CD8-positive, alpha-beta memory T cell (primary cell): ENCODE measurements at regions not wholly inside any gene's neighbourhood (a gene's known extent, or its start where the extent isn't known, plus 50 kb on each side); places are given as distances from the start of the nearest gene placed in this dataset.

Experiments
- CTCF ChIA-PET: fragments of 350-600 bp; sonication (Branson Sonifier 250); formaldehyde crosslinking; loops from one replicate; lab custom pipeline; 2021; ENCODE audit warnings: antibody characterized with exemption; lab: Charles Lee
- POLR2A ChIA-PET: fragments of 350-600 bp; sonication (Branson Sonifier 250); formaldehyde crosslinking; loops from one replicate; lab custom pipeline; 2021; ENCODE audit warnings: antibody characterized with exemption; lab: Charles Lee
- DNase-seq, 5 donors: peaks; one replicate each; pipeline versions ENCODE4 v3.0.0 to v3.0.0-alpha.2; 2020 to 2022; ENCODE audit warnings: mixed read lengths in 1 of 5
- H3K27ac ChIP-seq: one replicate; pipeline ENCODE4 v1.7.0; 2013; ENCODE audit warnings: low read depth, mild to moderate bottlenecking, low read length, moderate library complexity
- H3K27me3 ChIP-seq: 2 replicates; pipeline ENCODE4 v1.7.0; 2013; ENCODE audit warnings: low read length, mild to moderate bottlenecking; ENCODE audit not compliant: insufficient read depth, poor library complexity, severe bottlenecking
- H3K36me3 ChIP-seq: 2 replicates; pipeline ENCODE4 v1.7.0; 2013; ENCODE audit warnings: mild to moderate bottlenecking, low read length, moderate library complexity; ENCODE audit not compliant: insufficient read depth
- H3K4me1 ChIP-seq: 2 replicates; pipeline ENCODE4 v1.7.0; 2013; ENCODE audit warnings: mild to moderate bottlenecking, low read length, moderate library complexity; ENCODE audit not compliant: insufficient read depth
- H3K4me3 ChIP-seq: 2 replicates; pipeline ENCODE4 v1.7.0; 2013; ENCODE audit warnings: mild to moderate bottlenecking, low read length
- H3K9me3 ChIP-seq: 2 replicates; pipeline ENCODE4 v1.7.0; 2013; ENCODE audit warnings: mild to moderate bottlenecking, low read length
- H3K27ac Mint-ChIP-seq, 8 donors: one replicate each; pipeline ENCODE4 v1.8.0; 2020 to 2021; ENCODE audit warnings: mixed read lengths in 8 of 8, mild to moderate bottlenecking in 6 of 8, inconsistent platforms in 3 of 8, moderate library complexity in 3 of 8
- H3K27me3 Mint-ChIP-seq, 2 donors: one replicate each; pipeline ENCODE4 v1.8.0; 2020 to 2021; ENCODE audit warnings: mixed read lengths in 2 of 2, mild to moderate bottlenecking in 1 of 2, moderate library complexity in 1 of 2
- H3K36me3 Mint-ChIP-seq, 3 donors: one replicate each; pipeline ENCODE4 v1.8.0; 2020 to 2021; ENCODE audit warnings: mixed read lengths in 3 of 3, inconsistent platforms in 1 of 3, mild to moderate bottlenecking in 1 of 3
- H3K4me1 Mint-ChIP-seq, 3 donors: one replicate each; pipeline ENCODE4 v1.8.0; 2020 to 2021; ENCODE audit warnings: mixed read lengths in 3 of 3, inconsistent platforms in 1 of 3, mild to moderate bottlenecking in 1 of 3
- H3K4me3 Mint-ChIP-seq, 7 donors: one replicate each; pipeline ENCODE4 v1.8.0; 2020 to 2021; ENCODE audit warnings: mixed read lengths in 7 of 7, mild to moderate bottlenecking in 6 of 7, moderate library complexity in 4 of 7, inconsistent platforms in 2 of 7
- H3K9me3 Mint-ChIP-seq, 5 donors: one replicate each; pipeline ENCODE4 v1.8.0; 2020 to 2022; ENCODE audit warnings: mixed read lengths in 5 of 5, mild to moderate bottlenecking in 3 of 5, moderate library complexity in 2 of 5, inconsistent platforms in 1 of 5

DNA sequence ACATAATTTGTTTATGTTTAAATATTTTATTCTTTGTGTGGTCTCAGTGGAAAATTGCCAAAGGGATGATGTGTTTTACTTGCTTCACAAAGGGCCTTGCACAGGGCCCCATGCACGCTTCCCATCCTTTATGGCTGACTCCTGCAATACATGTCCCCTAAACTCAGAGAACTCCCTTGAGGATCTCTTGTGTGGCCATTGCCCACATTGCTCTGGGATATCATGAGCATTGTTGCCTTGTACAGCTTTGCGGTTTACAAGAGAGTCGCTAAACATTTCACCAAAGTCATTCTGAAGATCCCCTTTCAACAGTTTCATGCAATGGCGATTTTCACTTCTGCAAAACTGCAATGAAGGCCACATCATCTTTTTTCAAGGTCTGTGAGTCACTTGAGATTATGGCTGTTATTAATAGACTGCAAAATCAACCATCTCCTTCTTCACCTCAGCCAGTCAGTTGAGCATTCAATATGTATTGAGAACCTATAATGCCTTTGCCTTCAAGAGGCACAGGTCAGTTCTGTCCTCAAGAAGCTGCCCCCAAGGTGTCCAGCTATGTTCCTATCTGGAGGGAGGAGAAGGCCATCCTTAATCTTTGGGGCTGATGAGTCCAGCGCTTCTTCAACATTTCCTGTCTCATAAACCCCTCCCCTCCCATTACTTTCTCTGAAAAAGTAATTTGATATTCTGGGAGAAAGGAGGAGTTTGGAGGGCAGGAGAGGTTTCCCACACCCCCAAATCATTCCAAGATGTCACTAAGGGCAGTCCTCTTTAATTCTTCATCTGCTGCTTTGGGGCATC lies 108.1 kb downstream of the CCDC71L start:
- no peaks in the 10 kb centered on the region for H3K4me1 Mint-ChIP-seq
- peaks cover 0 to 6% (median 0%) of the 10 kb centered on the region in 5 donors for H3K9me3 Mint-ChIP-seq
- no peaks in the 10 kb centered on the region for H3K36me3 ChIP-seq
- H3K36me3 Mint-ChIP-seq, result peaks cover 0 to 8% (median 0%) of the 10 kb centered on the region in 3 donors
- no peak overlapping the region for H3K4me3 ChIP-seq
- DNase-seq, result no peak
- POLR2A ChIA-PET, result no interaction called here
- H3K9me3 ChIP-seq, result no peaks in the 10 kb centered on the region
- H3K4me3 Mint-ChIP-seq, result no peak overlapping the region
- H3K27me3 ChIP-seq, result no peaks in the 10 kb centered on the region
- no peak overlapping the region for H3K27ac ChIP-seq
- CTCF ChIA-PET, result interaction anchor here (1.2 kb wide), 1 partner anchor 10 kb away, joined by 3 read pairs; no protein-coding TSS in a partner anchor
- no peaks in the 10 kb centered on the region for H3K4me1 ChIP-seq
- peaks cover 5 to 11% of the 10 kb centered on the region in 2 donors for H3K27me3 Mint-ChIP-seq
- H3K27ac Mint-ChIP-seq, result no peak overlapping the region

GRCh38 chr7:106551936-106552335 lies 109.0 kb downstream of the CCDC71L start:
- DNase-seq, result no peak
- H3K9me3 ChIP-seq, result no peaks in the 10 kb centered on the region
- no peak overlapping the region for H3K27ac Mint-ChIP-seq
- peak overlapping the region; percentile 18 for H3K27ac ChIP-seq
- H3K36me3 Mint-ChIP-seq, result peaks cover 0 to 6% (median 0%) of the 10 kb centered on the region in 3 donors
- H3K4me3 Mint-ChIP-seq, result no peak overlapping the region
- no peaks in the 10 kb centered on the region for H3K4me1 ChIP-seq
- H3K27me3 ChIP-seq, result no peaks in the 10 kb centered on the region
- no peaks in the 10 kb centered on the region for H3K36me3 ChIP-seq
- CTCF ChIA-PET, result interaction anchor here (1.2 kb wide), 1 partner anchor 9 kb away, joined by 3 read pairs; no protein-coding TSS in a partner anchor
- POLR2A ChIA-PET, result no interaction called here
- peaks cover 1 to 13% of the 10 kb centered on the region in 2 donors for H3K27me3 Mint-ChIP-seq
- H3K9me3 Mint-ChIP-seq, result peaks cover 0 to 6% (median 0%) of the 10 kb centered on the region in 5 donors
- no peak overlapping the region for H3K4me3 ChIP-seq
- H3K4me1 Mint-ChIP-seq, result no peaks in the 10 kb centered on the region

GRCh38 chr7:106548491-106548890 lies 112.5 kb downstream of the CCDC71L start:
- CTCF ChIA-PET, result interaction anchor here (1.3 kb wide), 1 partner anchor 188 kb away, joined by 3 read pairs; no protein-coding TSS in a partner anchor
- H3K27ac ChIP-seq, result no peak overlapping the region
- H3K9me3 ChIP-seq, result no peaks in the 10 kb centered on the region
- Mint-ChIP-seq H3K36me3 (no peaks in the 10 kb centered on the region), H3K27me3 (peaks cover 1 to 16% of the 10 kb centered on the region in 2 donors), H3K4me3 (no peak overlapping the region), H3K27ac (peak overlapping the region in 1 of 8 donors; percentile 3), H3K4me1 (peaks cover 0 to 5% (median 0%) of the 10 kb centered on the region in 3 donors), H3K9me3 (no peaks in the 10 kb centered on the region)
- no peaks in the 10 kb centered on the region for H3K36me3 ChIP-seq
- H3K4me1 ChIP-seq, result no peaks in the 10 kb centered on the region
- no peaks in the 10 kb centered on the region for H3K27me3 ChIP-seq
- no peak overlapping the region for H3K4me3 ChIP-seq
- POLR2A ChIA-PET, result no interaction called here
- DNase-seq, result no peak

DNA sequence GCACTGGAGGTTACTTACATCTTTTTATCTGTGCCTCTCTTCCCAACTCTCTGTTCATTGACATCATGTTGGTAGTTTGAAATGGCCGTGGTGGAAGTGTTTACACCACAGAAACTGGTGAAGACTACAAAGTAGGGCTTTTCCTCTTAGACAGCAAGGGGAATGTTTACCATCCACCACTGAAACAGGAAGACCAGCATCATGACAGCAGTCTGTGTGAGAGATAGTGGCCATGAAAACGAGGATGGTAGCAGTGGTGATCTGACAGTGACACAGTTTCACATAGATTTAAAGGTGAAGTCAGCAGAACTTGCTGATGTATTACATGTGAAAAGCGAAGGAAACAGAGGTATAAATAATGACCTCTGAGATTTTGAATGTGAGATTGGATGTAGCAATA lies 115.7 kb downstream of the CCDC71L start:
- H3K4me3 ChIP-seq, result no peak overlapping the region
- Mint-ChIP-seq H3K4me1 (peaks cover 0 to 10% (median 4%) of the 10 kb centered on the region in 3 donors), H3K27ac (peak overlapping the region in 1 of 8 donors; percentile 12), H3K36me3 (no peaks in the 10 kb centered on the region), H3K4me3 (no peak overlapping the region), H3K27me3 (peaks cover 0 to 12% of the 10 kb centered on the region in 2 donors), H3K9me3 (no peaks in the 10 kb centered on the region)
- POLR2A ChIA-PET, result no interaction called here
- no peak overlapping the region for H3K27ac ChIP-seq
- H3K4me1 ChIP-seq, result no peaks in the 10 kb centered on the region
- H3K27me3 ChIP-seq, result no peaks in the 10 kb centered on the region
- no peaks in the 10 kb centered on the region for H3K9me3 ChIP-seq
- DNase-seq, result no peak
- CTCF ChIA-PET, result interaction anchor here (3.4 kb wide), 1 partner anchor 191 kb away, joined by 13 read pairs; no protein-coding TSS in a partner anchor
- no peaks in the 10 kb centered on the region for H3K36me3 ChIP-seq

GRCh38 chr7:106543221-106543757 lies 117.7 kb downstream of the CCDC71L start:
- no peak overlapping the region for H3K27ac Mint-ChIP-seq
- peaks cover 0 to 10% (median 4%) of the 10 kb centered on the region in 3 donors for H3K4me1 Mint-ChIP-seq
- no peaks in the 10 kb centered on the region for H3K36me3 ChIP-seq
- no peaks in the 10 kb centered on the region for H3K36me3 Mint-ChIP-seq
- DNase-seq, result no peak
- no peaks in the 10 kb centered on the region for H3K9me3 Mint-ChIP-seq
- no peak overlapping the region for H3K4me3 ChIP-seq
- H3K4me3 Mint-ChIP-seq, result no peak overlapping the region
- H3K9me3 ChIP-seq, result no peaks in the 10 kb centered on the region
- no peaks in the 10 kb centered on the region for H3K4me1 ChIP-seq
- peaks cover 0 to 12% of the 10 kb centered on the region in 2 donors for H3K27me3 Mint-ChIP-seq
- ChIA-PET POLR2A (no interaction called here), CTCF (interaction anchor here (1.0 to 3.4 kb wide), 4 partner anchors 9 to 367 kb away, joined by 3 to 13 read pairs (median 4); no protein-coding TSS in a partner anchor)
- no peaks in the 10 kb centered on the region for H3K27me3 ChIP-seq
- H3K27ac ChIP-seq, result peak overlapping the region; percentile 17

DNA sequence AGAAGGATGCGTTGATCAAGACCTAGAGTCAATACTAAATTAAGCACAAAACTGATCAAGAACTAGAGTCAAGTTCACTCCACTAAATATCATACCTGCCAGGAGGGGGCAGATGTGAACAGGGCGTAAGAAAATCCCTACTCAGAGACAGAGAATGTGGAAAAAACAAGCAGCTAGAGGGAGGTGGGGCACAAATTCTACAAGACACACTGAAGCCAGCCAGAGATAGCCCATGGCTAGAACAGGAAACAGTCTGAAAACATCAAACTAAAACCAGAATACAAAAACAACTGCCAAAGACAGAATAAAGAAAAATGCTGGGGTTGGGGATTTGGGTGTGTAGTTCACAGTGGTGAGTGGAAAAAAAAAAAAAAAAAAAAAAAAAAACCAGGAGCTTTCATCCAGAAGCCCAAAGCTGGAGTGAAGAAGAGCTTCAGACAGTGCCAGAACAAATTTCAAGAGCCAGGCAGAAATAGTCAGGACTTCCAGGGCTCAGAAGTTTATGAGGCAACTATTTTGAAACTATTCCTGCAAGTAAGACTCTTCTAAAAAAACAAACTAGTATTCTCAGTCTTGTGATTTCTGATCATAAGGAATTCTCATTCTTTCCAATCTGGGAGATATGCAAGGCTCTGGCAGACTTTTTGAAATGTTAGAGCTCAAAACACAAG lies 118.3 kb downstream of the CCDC71L start:
- ChIA-PET CTCF (interaction anchor here (1.0 to 3.4 kb wide), 4 partner anchors 9 to 366 kb away, joined by 3 to 13 read pairs (median 4); no protein-coding TSS in a partner anchor), POLR2A (no interaction called here)
- Histone ChIP-seq H3K9me3 (no peaks in the 10 kb centered on the region), H3K4me3 (no peak overlapping the region), H3K36me3 (no peaks in the 10 kb centered on the region), H3K27ac (peak overlapping the region; percentile 17), H3K27me3 (no peaks in the 10 kb centered on the region), H3K4me1 (no peaks in the 10 kb centered on the region)
- H3K9me3 Mint-ChIP-seq, result no peaks in the 10 kb centered on the region
- DNase-seq, result peak in 1 of 5 donors; percentile 6
- no peak overlapping the region for H3K27ac Mint-ChIP-seq
- H3K27me3 Mint-ChIP-seq, result peaks cover 0 to 12% of the 10 kb centered on the region in 2 donors
- no peaks in the 10 kb centered on the region for H3K36me3 Mint-ChIP-seq
- no peak overlapping the region for H3K4me3 Mint-ChIP-seq
- peaks cover 0 to 13% (median 5%) of the 10 kb centered on the region in 3 donors for H3K4me1 Mint-ChIP-seq

DNA sequence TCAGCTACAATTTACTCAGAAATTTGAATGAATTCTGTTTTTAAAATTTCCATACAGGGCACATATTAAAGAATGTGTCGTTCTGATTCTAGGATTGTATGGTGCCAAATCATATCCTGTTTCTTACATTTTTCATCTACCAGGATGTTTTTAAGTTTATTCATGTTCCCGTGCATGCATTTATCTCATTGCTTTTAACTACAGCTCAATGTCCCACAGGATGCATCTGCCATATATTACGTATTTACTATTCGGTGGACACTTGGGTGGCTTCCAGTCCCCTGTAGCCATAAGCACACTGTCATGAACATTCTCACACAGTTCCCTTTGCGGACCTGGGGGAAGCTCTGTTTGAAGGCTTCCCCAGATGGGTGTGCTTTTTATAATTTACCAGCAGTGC lies 122.3 kb downstream of the CCDC71L start:
- H3K27me3 Mint-ChIP-seq, result peaks cover 2 to 6% of the 10 kb centered on the region in 2 donors
- peaks cover 3 to 24% (median 16%) of the 10 kb centered on the region in 3 donors for H3K4me1 Mint-ChIP-seq
- H3K4me3 Mint-ChIP-seq, result no peak overlapping the region
- Histone ChIP-seq H3K36me3 (no peaks in the 10 kb centered on the region), H3K4me1 (no peaks in the 10 kb centered on the region), H3K27me3 (no peaks in the 10 kb centered on the region), H3K27ac (no peak overlapping the region), H3K9me3 (no peaks in the 10 kb centered on the region), H3K4me3 (no peak overlapping the region)
- ChIA-PET POLR2A (no interaction called here), CTCF (no interaction called here)
- H3K9me3 Mint-ChIP-seq, result peaks cover 0 to 1% (median 0%) of the 10 kb centered on the region in 5 donors
- no peaks in the 10 kb centered on the region for H3K36me3 Mint-ChIP-seq
- H3K27ac Mint-ChIP-seq, result peak overlapping the region in 1 of 8 donors; percentile 36
- DNase-seq, result no peak
